Progenitor cell of endocrine pancreas (in vitro differentiated cells): ENCODE measurements at regions not wholly inside any gene's neighbourhood (a gene's known extent, or its start where the extent isn't known, plus 50 kb on each side); places are given as distances from the start of the nearest gene placed in this dataset.
A peak's percentile ranks its signal among the peaks of the same experiment; 100 is the strongest.

ENCODE experiments used
- DNase-seq: peaks from one replicate; pipeline ENCODE4 v3.0.0; 2021; ENCODE audit warnings: low spot score; ENCODE audit not compliant: unreplicated experiment
- H3K27ac Mint-ChIP-seq: 2 replicates; pipeline ENCODE4 v1.8.0; 2021; ENCODE audit warnings: mild to moderate bottlenecking, moderate library complexity, mixed read lengths
- H3K27me3 Mint-ChIP-seq: 2 replicates; pipeline ENCODE4 v1.8.0; 2021; ENCODE audit warnings: mixed read lengths
- H3K36me3 Mint-ChIP-seq: 2 replicates; pipeline ENCODE4 v1.8.0; 2022; ENCODE audit warnings: mixed read lengths; ENCODE audit not compliant: insufficient read depth
- H3K4me1 Mint-ChIP-seq: 2 replicates; pipeline ENCODE4 v1.8.0; 2021; ENCODE audit warnings: low read depth, mixed read lengths
- H3K4me3 Mint-ChIP-seq: 2 replicates; pipeline ENCODE4 v1.8.0; 2021; ENCODE audit warnings: low read depth, mild to moderate bottlenecking, moderate library complexity, mixed read lengths
- H3K9me3 Mint-ChIP-seq: 2 replicates; pipeline ENCODE4 v1.8.0; 2021; ENCODE audit warnings: low read depth, mixed read lengths
- TF ChIP-seq, protein P1 (sequence below): fragments of 200-600 bp; sonication (generic); IDR thresholded peaks from one replicate; pipeline ENCODE4 v1.5.0; 2021; ENCODE audit warnings: antibody characterized with exemption, mild to moderate bottlenecking; ENCODE audit not compliant: unreplicated experiment

DNA sequence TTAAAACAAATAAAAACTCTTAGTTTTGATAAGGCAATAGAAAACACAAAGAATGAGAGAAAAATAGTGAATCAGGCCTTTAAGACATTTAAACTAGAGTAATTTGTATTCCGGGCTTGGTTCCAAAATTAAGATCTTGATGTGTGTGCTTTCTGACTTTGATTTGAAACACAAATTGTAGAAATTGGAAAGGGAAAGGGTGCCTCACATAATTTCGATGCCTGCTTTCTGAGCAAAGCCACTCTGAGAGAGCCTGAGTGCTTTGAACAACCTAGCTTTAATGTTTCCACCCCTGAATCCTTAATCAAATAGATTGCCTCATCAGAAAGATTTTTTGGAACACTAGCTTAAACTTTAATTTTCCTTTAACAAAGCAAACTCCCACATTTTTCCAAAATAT, 666.8 kb downstream of the PCDH18 start:
- H3K4me1 Mint-ChIP-seq: peaks cover 12% of the 10 kb centered on the region
- no peak overlapping the region for H3K27ac Mint-ChIP-seq
- H3K27me3 Mint-ChIP-seq: no peaks in the 10 kb centered on the region
- no peaks in the 10 kb centered on the region for H3K36me3 Mint-ChIP-seq
- no peak for DNase-seq
- TF ChIP-seq, protein P1, sequence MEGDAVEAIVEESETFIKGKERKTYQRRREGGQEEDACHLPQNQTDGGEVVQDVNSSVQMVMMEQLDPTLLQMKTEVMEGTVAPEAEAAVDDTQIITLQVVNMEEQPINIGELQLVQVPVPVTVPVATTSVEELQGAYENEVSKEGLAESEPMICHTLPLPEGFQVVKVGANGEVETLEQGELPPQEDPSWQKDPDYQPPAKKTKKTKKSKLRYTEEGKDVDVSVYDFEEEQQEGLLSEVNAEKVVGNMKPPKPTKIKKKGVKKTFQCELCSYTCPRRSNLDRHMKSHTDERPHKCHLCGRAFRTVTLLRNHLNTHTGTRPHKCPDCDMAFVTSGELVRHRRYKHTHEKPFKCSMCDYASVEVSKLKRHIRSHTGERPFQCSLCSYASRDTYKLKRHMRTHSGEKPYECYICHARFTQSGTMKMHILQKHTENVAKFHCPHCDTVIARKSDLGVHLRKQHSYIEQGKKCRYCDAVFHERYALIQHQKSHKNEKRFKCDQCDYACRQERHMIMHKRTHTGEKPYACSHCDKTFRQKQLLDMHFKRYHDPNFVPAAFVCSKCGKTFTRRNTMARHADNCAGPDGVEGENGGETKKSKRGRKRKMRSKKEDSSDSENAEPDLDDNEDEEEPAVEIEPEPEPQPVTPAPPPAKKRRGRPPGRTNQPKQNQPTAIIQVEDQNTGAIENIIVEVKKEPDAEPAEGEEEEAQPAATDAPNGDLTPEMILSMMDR: no peak
- no peak overlapping the region for H3K4me3 Mint-ChIP-seq
- no peaks in the 10 kb centered on the region for H3K9me3 Mint-ChIP-seq

DNA sequence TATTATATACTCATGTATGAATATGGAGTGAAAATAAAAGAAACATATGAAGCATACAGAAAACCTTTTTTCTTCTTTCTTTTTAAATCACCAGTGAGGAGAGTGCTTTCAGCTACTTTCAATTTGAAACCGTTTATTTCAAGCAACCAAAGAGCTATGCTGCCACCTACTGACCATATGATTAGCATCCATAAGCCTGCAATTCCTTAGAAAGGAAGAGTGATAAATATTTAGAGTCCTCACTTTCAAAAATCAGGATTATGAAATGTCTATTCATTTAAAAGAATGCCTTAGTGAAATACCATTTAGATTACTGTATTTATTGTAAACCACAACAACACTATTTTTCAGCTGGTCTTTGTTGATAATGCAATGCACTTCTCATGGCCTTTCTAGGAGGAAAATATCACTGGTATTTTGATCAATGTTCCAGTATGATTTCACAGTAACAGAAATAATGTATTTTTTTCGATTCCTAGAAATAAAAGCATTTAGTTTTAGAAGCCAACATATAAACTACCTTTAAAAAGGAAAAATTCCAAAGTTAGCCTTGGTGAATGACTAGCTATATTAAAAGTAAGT, 667.6 kb downstream of the PCDH18 start:
- H3K4me1 Mint-ChIP-seq: peaks cover 11% of the 10 kb centered on the region
- H3K4me3 Mint-ChIP-seq: no peak overlapping the region
- TF ChIP-seq, protein P1: peak; percentile 93
- no peaks in the 10 kb centered on the region for H3K36me3 Mint-ChIP-seq
- no peak overlapping the region for H3K27ac Mint-ChIP-seq
- H3K9me3 Mint-ChIP-seq: no peaks in the 10 kb centered on the region
- DNase-seq: no peak
- no peaks in the 10 kb centered on the region for H3K27me3 Mint-ChIP-seq

- no peaks in the 10 kb centered on the region for H3K36me3 Mint-ChIP-seq
- H3K9me3 Mint-ChIP-seq: no peaks in the 10 kb centered on the region
- no peak overlapping the region for H3K4me3 Mint-ChIP-seq
- no peak overlapping the region for H3K27ac Mint-ChIP-seq
- H3K27me3 Mint-ChIP-seq: no peaks in the 10 kb centered on the region
- peaks cover 11% of the 10 kb centered on the region for H3K4me1 Mint-ChIP-seq
- TF ChIP-seq, protein P1: no peak
- DNase-seq: no peak
These were observed 668.5 kb downstream of the PCDH18 start for GRCh38 chr4:136863756-136864155.

DNA sequence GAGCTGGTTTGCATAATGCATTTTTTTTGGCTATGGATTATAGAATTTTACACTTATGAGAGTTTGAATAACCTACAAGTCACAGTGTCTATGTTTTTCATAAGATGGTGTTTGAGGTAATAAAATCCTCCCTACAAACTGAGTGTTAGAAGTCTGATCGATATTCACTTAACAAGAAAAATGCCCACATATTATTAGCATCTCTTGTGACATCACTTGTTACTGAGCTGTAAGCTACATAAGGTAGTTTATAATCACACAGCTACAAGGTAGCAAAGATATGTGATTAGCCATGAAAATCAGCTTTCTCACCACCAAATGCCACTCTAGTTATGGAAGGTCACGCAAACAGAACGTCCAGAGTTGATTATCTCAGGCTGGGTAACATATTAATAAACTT, 669.6 kb downstream of the PCDH18 start:
- H3K9me3 Mint-ChIP-seq: no peaks in the 10 kb centered on the region
- no peak overlapping the region for H3K4me3 Mint-ChIP-seq
- no peak overlapping the region for H3K27ac Mint-ChIP-seq
- no peaks in the 10 kb centered on the region for H3K36me3 Mint-ChIP-seq
- no peaks in the 10 kb centered on the region for H3K27me3 Mint-ChIP-seq
- H3K4me1 Mint-ChIP-seq: peaks cover 11% of the 10 kb centered on the region
- DNase-seq: no peak
- TF ChIP-seq, protein P1: no peak

GRCh38 chr4:136861091-136861490, 671.2 kb downstream of the PCDH18 start:
- H3K27me3 Mint-ChIP-seq: no peaks in the 10 kb centered on the region
- no peak overlapping the region for H3K4me3 Mint-ChIP-seq
- DNase-seq: no peak
- H3K27ac Mint-ChIP-seq: no peak overlapping the region
- TF ChIP-seq, protein P1: no peak
- H3K9me3 Mint-ChIP-seq: no peaks in the 10 kb centered on the region
- no peaks in the 10 kb centered on the region for H3K36me3 Mint-ChIP-seq
- H3K4me1 Mint-ChIP-seq: peaks cover 11% of the 10 kb centered on the region
